ENCODE measurements at regions not wholly inside any gene's neighbourhood (a gene's known extent, or its start where the extent isn't known, plus 50 kb on each side); places are given as distances from the start of the nearest gene placed in this dataset.

DNA sequence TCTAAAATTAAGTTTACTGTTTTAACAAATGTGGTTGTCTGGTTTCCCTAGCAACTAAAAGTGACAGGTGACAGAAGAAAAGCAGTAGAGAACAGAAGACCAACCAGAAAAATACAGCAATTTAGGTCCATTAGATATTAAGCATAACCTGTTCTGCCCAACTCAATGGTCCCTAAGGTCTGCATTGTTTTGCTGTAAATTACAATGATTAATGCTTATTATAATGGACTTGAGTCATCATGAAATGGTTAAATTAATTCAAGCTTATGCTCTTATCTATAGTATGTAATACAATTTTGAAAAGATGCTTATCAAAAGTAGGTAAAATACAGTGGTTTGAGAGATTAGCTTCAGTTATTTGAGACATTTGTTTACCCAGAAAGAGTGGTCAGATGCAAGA is 378.0 kb downstream of the GRB14 start:
- peaks cover 13% of the 10 kb centered on the region for H3K27me3 Mint-ChIP-seq (ENCODE audit: insufficient read depth, unreplicated experiment)
- H3K27ac Mint-ChIP-seq (ENCODE audit: unreplicated experiment) = no peak overlapping the region
- H3K9me3 Mint-ChIP-seq (ENCODE audit: unreplicated experiment) = no peaks in the 10 kb centered on the region
- Histone ChIP-seq H3K4me1 (no peaks in the 10 kb centered on the region), H3K36me3 (ENCODE audit: control insufficient read depth, insufficient read depth, low read length) (no peaks in the 10 kb centered on the region), H3K9me3 (0 out of 2 replicates have a peak, but pooled peaks cover 2% of the 10 kb centered on the region), H3K4me3 (ENCODE audit: low read depth, low read length) (no peak overlapping the region), H3K27me3 (replicated peaks; ENCODE audit: control insufficient read depth, insufficient read depth, low read length) (no peaks in the 10 kb centered on the region)
- intact Hi-C loops (cut with micrococcal nuclease; ENCODE audit: unreplicated experiment) = no loop called here
- CTCF ChIA-PET = no interaction called here
- no peaks in the 10 kb centered on the region for H3K36me3 Mint-ChIP-seq (ENCODE audit: insufficient read depth, unreplicated experiment)
- POLR2A ChIA-PET = no interaction called here
- TF ChIP-seq, protein P1, sequence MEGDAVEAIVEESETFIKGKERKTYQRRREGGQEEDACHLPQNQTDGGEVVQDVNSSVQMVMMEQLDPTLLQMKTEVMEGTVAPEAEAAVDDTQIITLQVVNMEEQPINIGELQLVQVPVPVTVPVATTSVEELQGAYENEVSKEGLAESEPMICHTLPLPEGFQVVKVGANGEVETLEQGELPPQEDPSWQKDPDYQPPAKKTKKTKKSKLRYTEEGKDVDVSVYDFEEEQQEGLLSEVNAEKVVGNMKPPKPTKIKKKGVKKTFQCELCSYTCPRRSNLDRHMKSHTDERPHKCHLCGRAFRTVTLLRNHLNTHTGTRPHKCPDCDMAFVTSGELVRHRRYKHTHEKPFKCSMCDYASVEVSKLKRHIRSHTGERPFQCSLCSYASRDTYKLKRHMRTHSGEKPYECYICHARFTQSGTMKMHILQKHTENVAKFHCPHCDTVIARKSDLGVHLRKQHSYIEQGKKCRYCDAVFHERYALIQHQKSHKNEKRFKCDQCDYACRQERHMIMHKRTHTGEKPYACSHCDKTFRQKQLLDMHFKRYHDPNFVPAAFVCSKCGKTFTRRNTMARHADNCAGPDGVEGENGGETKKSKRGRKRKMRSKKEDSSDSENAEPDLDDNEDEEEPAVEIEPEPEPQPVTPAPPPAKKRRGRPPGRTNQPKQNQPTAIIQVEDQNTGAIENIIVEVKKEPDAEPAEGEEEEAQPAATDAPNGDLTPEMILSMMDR (IDR thresholded peaks at IDR 0.05; ENCODE audit: insufficient read depth in 1 of 2, low read depth in 1 of 2, low read length in 1 of 2, severe bottlenecking in 1 of 2, unreplicated experiment in 1 of 2) = no peak
- no peak overlapping the region for H3K4me3 Mint-ChIP-seq (ENCODE audit: unreplicated experiment)
- no peaks in the 10 kb centered on the region for H3K4me1 Mint-ChIP-seq (ENCODE audit: low read depth, unreplicated experiment)
- DNase-seq = no peak
- BruUV-seq (replicated peaks) = no TSS peak

DNA sequence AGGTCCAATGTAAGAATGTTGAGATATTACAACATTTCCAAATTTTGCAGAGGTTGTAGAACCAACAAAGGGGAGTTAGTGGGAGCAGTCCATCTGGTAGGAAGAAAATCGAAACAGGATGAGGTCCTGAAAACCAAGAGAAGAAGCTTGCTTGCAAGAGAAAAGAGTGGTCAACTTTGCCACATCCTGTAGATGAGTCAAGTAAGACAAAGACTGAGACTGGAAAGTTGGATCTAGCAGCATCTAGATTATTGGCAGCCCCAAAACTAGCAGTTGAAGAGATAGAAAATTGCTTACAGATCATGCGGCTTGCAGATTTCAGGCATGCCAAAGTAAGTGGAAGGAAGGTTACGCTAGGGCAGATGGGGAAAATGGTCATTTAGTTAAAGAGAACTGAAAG is 378.9 kb downstream of the GRB14 start:
- DNase-seq = no peak
- Histone ChIP-seq H3K27me3 (replicated peaks; ENCODE audit: control insufficient read depth, insufficient read depth, low read length) (no peaks in the 10 kb centered on the region), H3K36me3 (ENCODE audit: control insufficient read depth, insufficient read depth, low read length) (no peaks in the 10 kb centered on the region), H3K4me1 (no peaks in the 10 kb centered on the region), H3K4me3 (ENCODE audit: low read depth, low read length) (no peak overlapping the region), H3K9me3 (0 out of 2 replicates have a peak, but pooled peaks cover 2% of the 10 kb centered on the region)
- no TSS peak for BruUV-seq (replicated peaks)
- Mint-ChIP-seq H3K36me3 (ENCODE audit: insufficient read depth, unreplicated experiment) (no peaks in the 10 kb centered on the region), H3K27ac (ENCODE audit: unreplicated experiment) (no peak overlapping the region), H3K4me1 (ENCODE audit: low read depth, unreplicated experiment) (no peaks in the 10 kb centered on the region), H3K9me3 (ENCODE audit: unreplicated experiment) (no peaks in the 10 kb centered on the region), H3K4me3 (ENCODE audit: unreplicated experiment) (no peak overlapping the region), H3K27me3 (ENCODE audit: insufficient read depth, unreplicated experiment) (peaks cover 13% of the 10 kb centered on the region)
- ChIA-PET POLR2A (no interaction called here), CTCF (no interaction called here)
- intact Hi-C loops (cut with micrococcal nuclease; ENCODE audit: unreplicated experiment) = no loop called here
- TF ChIP-seq, protein P1 (IDR thresholded peaks at IDR 0.05; ENCODE audit: insufficient read depth in 1 of 2, low read depth in 1 of 2, low read length in 1 of 2, severe bottlenecking in 1 of 2, unreplicated experiment in 1 of 2) = no peak

DNA sequence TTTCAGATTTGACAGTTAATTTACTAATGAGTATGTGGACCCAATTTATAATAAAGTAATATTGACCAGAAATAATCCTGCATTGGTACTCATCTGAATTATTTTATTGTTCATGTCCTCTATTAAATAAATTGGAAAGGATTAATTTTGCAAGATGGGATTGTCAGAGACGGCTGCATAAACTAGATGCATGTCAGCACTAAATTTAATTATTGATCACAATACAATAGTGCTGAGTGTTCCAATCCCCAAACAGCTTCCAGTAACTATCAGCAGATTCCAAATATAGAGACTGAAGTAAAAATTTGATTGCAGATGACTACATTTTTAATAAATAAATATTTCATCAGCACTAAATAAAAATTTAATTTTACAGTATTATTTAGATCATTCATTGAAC is 387.2 kb downstream of the GRB14 start:
- DNase-seq = no peak
- ChIA-PET CTCF (no interaction called here), POLR2A (no interaction called here)
- H3K4me3 Mint-ChIP-seq (ENCODE audit: unreplicated experiment) = no peak overlapping the region
- no peaks in the 10 kb centered on the region for H3K36me3 Mint-ChIP-seq (ENCODE audit: insufficient read depth, unreplicated experiment)
- H3K27me3 Mint-ChIP-seq (ENCODE audit: insufficient read depth, unreplicated experiment) = peaks cover 1% of the 10 kb centered on the region
- H3K36me3 ChIP-seq (ENCODE audit: control insufficient read depth, insufficient read depth, low read length) = no peaks in the 10 kb centered on the region
- no peak overlapping the region for H3K27ac Mint-ChIP-seq (ENCODE audit: unreplicated experiment)
- no peak overlapping the region for H3K4me3 ChIP-seq (ENCODE audit: low read depth, low read length)
- no peaks in the 10 kb centered on the region for H3K4me1 ChIP-seq
- H3K9me3 ChIP-seq = no peaks in the 10 kb centered on the region
- H3K9me3 Mint-ChIP-seq (ENCODE audit: unreplicated experiment) = no peaks in the 10 kb centered on the region
- H3K27me3 ChIP-seq (replicated peaks; ENCODE audit: control insufficient read depth, insufficient read depth, low read length) = no peaks in the 10 kb centered on the region
- no peaks in the 10 kb centered on the region for H3K4me1 Mint-ChIP-seq (ENCODE audit: low read depth, unreplicated experiment)
- no TSS peak for BruUV-seq (replicated peaks)
- TF ChIP-seq, protein P1 (IDR thresholded peaks at IDR 0.05; ENCODE audit: insufficient read depth in 1 of 2, low read depth in 1 of 2, low read length in 1 of 2, severe bottlenecking in 1 of 2, unreplicated experiment in 1 of 2) = no peak
- intact Hi-C loops (cut with micrococcal nuclease; ENCODE audit: unreplicated experiment) = no loop called here

Measured in Caco-2 (cell line).